Nephron (organoid): ENCODE measurements at regions not wholly inside any gene's neighbourhood (a gene's known extent, or its start where the extent isn't known, plus 50 kb on each side); places are given as distances from the start of the nearest gene placed in this dataset.

Experiments
- H3K27ac Mint-ChIP-seq, 3 experiments: 2 replicates each; pipeline ENCODE4 v1.8.0; 2020; ENCODE audit warnings: mixed read lengths in 3 of 3, mild to moderate bottlenecking in 2 of 3, moderate library complexity in 1 of 3
- H3K27me3 Mint-ChIP-seq: 2 replicates; pipeline ENCODE4 v1.8.0; 2021; ENCODE audit warnings: low read depth, mild to moderate bottlenecking, moderate library complexity, mixed read lengths
- H3K36me3 Mint-ChIP-seq: 2 replicates; pipeline ENCODE4 v1.8.0; 2020; ENCODE audit warnings: low read depth, mixed read lengths
- H3K4me1 Mint-ChIP-seq: 2 replicates; pipeline ENCODE4 v1.8.0; 2020; ENCODE audit warnings: mixed read lengths
- H3K4me3 Mint-ChIP-seq, 3 experiments: 2 replicates each; pipeline ENCODE4 v1.8.0; 2020; ENCODE audit warnings: mild to moderate bottlenecking in 3 of 3, mixed read lengths in 3 of 3, moderate library complexity in 2 of 3
- H3K9me3 Mint-ChIP-seq: 2 replicates; pipeline ENCODE4 v1.8.0; 2020; ENCODE audit warnings: mixed read lengths
- TF ChIP-seq, protein P1 (sequence below), 3 experiments: fragments of 200-600 bp; sonication (generic); IDR thresholded peaks; one replicate each; pipeline ENCODE4 v1.5.0; 2021; ENCODE audit warnings: antibody characterized with exemption in 3 of 3; ENCODE audit not compliant: unreplicated experiment in 3 of 3

DNA sequence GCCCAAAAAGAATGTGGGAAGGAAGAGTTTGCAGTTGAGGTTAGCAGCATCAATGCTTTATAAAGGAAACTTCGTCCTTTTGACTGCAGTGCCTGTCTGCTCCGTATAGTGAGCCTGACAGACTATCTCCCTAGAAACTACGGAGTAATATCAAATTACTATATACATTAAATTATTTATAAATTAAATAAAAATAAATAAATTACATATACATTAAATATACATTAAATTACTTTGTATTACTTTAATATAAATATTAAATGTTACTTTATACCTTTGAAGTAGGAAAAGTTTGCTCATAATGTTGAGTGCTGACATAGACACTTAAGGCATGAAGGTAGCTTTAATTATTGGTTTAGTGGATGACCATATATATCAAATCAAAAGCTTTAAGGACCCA is 165.2 kb downstream of the IL15 start:
- Mint-ChIP-seq H3K4me1 (no peaks in the 10 kb centered on the region), H3K27me3 (no peaks in the 10 kb centered on the region), H3K4me3 (no peak overlapping the region), H3K27ac (no peak overlapping the region), H3K36me3 (no peaks in the 10 kb centered on the region), H3K9me3 (no peaks in the 10 kb centered on the region)
- TF ChIP-seq, protein P1, sequence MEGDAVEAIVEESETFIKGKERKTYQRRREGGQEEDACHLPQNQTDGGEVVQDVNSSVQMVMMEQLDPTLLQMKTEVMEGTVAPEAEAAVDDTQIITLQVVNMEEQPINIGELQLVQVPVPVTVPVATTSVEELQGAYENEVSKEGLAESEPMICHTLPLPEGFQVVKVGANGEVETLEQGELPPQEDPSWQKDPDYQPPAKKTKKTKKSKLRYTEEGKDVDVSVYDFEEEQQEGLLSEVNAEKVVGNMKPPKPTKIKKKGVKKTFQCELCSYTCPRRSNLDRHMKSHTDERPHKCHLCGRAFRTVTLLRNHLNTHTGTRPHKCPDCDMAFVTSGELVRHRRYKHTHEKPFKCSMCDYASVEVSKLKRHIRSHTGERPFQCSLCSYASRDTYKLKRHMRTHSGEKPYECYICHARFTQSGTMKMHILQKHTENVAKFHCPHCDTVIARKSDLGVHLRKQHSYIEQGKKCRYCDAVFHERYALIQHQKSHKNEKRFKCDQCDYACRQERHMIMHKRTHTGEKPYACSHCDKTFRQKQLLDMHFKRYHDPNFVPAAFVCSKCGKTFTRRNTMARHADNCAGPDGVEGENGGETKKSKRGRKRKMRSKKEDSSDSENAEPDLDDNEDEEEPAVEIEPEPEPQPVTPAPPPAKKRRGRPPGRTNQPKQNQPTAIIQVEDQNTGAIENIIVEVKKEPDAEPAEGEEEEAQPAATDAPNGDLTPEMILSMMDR (IDR thresholded peaks at IDR 0.05; ENCODE audit: unreplicated experiment in 3 of 3), result no peak

DNA sequence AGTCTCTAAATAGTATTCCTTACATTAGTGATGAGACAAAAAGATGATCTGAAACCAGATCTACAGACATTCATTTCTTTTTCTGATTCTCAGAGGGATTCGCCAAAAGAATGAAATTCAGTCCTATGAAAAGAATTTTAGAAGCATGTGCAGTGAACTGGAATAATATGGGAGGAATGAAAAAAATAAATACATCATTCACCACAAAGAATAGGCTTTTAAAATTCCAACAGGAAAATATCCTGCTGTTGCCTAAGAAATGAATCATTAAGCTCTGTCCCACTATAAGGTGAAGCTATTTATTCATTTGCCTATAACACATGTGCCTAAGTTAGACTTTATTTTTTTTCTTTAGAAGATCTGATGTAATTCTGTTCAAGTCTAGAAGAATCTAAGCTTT is 165.9 kb downstream of the IL15 start:
- TF ChIP-seq, protein P1 (IDR thresholded peaks at IDR 0.05; ENCODE audit: unreplicated experiment in 3 of 3), result no peak
- Mint-ChIP-seq H3K4me3 (no peak overlapping the region), H3K27ac (no peak overlapping the region), H3K9me3 (no peaks in the 10 kb centered on the region), H3K27me3 (no peaks in the 10 kb centered on the region), H3K4me1 (no peaks in the 10 kb centered on the region), H3K36me3 (no peaks in the 10 kb centered on the region)

DNA sequence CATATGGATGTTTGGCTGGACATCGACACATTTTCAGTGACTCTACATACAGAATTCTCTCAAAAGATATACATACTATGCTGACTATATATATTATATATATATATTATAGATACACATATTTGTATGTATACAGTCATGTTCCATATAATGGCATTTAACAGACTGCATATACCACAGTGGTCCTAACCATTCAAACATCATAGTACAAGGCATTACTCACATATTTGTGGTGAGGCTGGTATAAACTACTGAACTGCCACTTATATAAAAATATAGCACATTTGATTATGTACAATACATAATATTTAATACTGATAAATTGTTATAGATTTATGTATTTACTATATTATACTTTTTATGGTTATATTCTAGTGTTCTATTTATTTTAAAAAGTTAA is 168.5 kb downstream of the IL15 start:
- Mint-ChIP-seq H3K4me1 (no peaks in the 10 kb centered on the region), H3K4me3 (no peak overlapping the region), H3K27me3 (no peaks in the 10 kb centered on the region), H3K36me3 (no peaks in the 10 kb centered on the region), H3K27ac (no peak overlapping the region), H3K9me3 (no peaks in the 10 kb centered on the region)
- TF ChIP-seq, protein P1 (IDR thresholded peaks at IDR 0.05; ENCODE audit: unreplicated experiment in 3 of 3), result no peak

DNA sequence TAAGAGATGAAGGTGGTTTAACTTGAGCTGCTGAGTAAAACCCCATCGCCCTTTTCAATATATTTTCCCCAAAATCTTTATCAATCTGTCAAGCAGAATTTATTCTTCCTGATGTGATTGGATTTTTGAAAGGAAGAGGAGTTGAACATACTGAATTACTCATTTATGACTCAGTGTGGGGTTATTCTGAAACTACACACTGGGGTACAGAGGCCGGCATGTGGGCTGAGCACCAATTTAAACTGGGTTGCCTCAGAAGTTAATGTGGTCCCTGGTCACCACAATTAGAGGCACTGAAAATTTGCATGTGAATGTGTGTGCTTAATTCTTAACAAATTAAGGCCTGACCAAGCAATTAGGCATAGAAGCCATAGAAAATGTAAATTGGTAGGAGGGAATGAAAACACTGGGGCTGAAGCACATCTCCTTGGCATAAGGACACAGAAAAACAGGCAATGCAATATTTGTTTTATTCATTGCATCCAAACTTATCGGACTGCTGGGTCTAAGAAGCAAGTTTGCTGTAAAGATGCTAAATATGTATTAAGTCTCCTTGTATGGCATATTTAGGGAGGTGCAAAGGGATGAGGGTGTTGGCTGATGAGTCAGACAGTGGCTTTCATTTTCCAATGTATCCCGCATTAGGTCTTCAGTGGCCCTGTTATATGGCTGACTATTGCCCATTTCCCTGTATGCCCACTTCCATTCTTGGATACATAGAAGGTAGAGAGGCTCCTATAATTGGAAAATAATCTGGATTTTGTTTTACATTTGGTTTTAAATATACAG is 170.9 kb downstream of the IL15 start:
- no peaks in the 10 kb centered on the region for H3K4me1 Mint-ChIP-seq
- H3K9me3 Mint-ChIP-seq, result no peaks in the 10 kb centered on the region
- H3K4me3 Mint-ChIP-seq, result no peak overlapping the region

DNA sequence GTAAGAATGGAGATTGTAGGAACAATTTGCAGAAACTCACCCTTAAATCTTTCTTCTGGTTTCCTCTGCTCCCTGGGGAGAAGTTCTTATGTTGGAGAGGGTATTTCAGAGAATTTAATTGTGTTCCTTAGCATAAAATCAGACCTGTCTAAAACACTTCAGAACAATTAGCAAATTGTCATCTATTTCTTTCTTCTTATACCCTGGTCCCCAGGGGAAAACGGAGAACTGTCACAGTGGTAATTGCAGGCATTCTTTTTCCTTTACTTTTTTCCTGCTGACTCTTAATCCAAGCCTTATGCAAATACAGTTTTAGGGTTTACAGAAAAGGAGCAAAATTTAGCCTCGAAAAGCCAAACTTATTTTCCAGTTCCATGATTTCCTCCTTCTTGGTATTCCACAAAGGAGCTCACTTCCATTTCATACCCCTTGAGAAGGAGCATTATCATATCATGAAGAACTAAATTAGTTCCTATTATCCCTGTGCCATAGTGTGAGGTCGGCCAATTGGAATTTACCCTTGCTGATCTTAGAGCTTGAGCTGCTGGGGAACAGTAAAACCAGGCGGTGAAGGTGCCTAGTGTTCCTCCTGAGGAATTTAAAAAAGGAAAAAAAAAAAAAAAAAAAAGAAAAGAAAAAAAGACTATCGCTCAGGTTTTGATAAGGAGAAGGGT is 173.8 kb downstream of the IL15 start:
- Mint-ChIP-seq H3K27ac (no peak overlapping the region), H3K4me1 (no peaks in the 10 kb centered on the region), H3K27me3 (no peaks in the 10 kb centered on the region), H3K9me3 (peaks cover 1% of the 10 kb centered on the region), H3K36me3 (no peaks in the 10 kb centered on the region), H3K4me3 (no peak overlapping the region)
- TF ChIP-seq, protein P1 (IDR thresholded peaks at IDR 0.05; ENCODE audit: unreplicated experiment in 3 of 3), result no peak

More for the DNA sequence above, 170.9 kb downstream of the IL15 start:
- TF ChIP-seq, protein P1 (IDR thresholded peaks at IDR 0.05; ENCODE audit: unreplicated experiment in 3 of 3), result no peak
- H3K27ac Mint-ChIP-seq, result no peak overlapping the region
- no peaks in the 10 kb centered on the region for H3K27me3 Mint-ChIP-seq
- H3K36me3 Mint-ChIP-seq, result no peaks in the 10 kb centered on the region
